Retinal pigment epithelial cell (primary cell): ENCODE measurements at regions not wholly inside any gene's neighbourhood (a gene's known extent, or its start where the extent isn't known, plus 50 kb on each side); places are given as distances from the start of the nearest gene placed in this dataset.
"Not testable (repeated sequence)": the region's sequence is repeated elsewhere in the genome, so short reads cannot be mapped to it uniquely, and the experiment has no call there.

Source experiments
- DNase-seq: peaks from one replicate; pipeline ENCODE4 v3.0.0-alpha.2; 2010; ENCODE audit warnings: low read depth
- H3K4me3 ChIP-seq: 2 replicates; pipeline ENCODE4 v1.5.1; 2011; ENCODE audit warnings: mild to moderate bottlenecking, low read length, control low read depth, moderate library complexity
- CTCF ChIP-seq: conservative IDR thresholded peaks from 2 replicates; pipeline ENCODE4 v1.5.1; 2011; ENCODE audit warnings: low read depth, low read length, control low read depth, inconsistent platforms

GRCh38 chr14:55914771-55915170 is 203.4 kb upstream of the PELI2 start:
- DNase-seq: no peak
- TF ChIP-seq CTCF: no peak
- no peak overlapping the region for H3K4me3 ChIP-seq

GRCh38 chr14:55915456-55915855 is 202.8 kb upstream of the PELI2 start:
- TF ChIP-seq CTCF: no peak
- DNase-seq: no peak
- no peak overlapping the region for H3K4me3 ChIP-seq

GRCh38 chr14:55919800-55920199 is 198.4 kb upstream of the PELI2 start:
- not testable (repeated sequence) for H3K4me3 ChIP-seq, DNase-seq

- DNase-seq: no peak
- TF ChIP-seq CTCF: no peak
Observed at GRCh38 chr14:55921511-55921910, 196.7 kb upstream of the PELI2 start.

GRCh38 chr14:55926007-55926406 is 192.2 kb upstream of the PELI2 start:
- no peak for DNase-seq
- TF ChIP-seq CTCF: no peak
- no peak overlapping the region for H3K4me3 ChIP-seq

More at GRCh38 chr14:55921511-55921910, 196.7 kb upstream of the PELI2 start:
- H3K4me3 ChIP-seq: no peak overlapping the region

- H3K4me3 ChIP-seq: no peak overlapping the region
- no peak for TF ChIP-seq CTCF
- no peak for DNase-seq
Observed at GRCh38 chr14:55927028-55927427, 191.2 kb upstream of the PELI2 start.

GRCh38 chr14:55928276-55928675 is 189.9 kb upstream of the PELI2 start:
- no peak for DNase-seq
- no peak overlapping the region for H3K4me3 ChIP-seq
- TF ChIP-seq CTCF: no peak

- TF ChIP-seq CTCF: no peak
Observed at GRCh38 chr14:55929136-55929535, 189.1 kb upstream of the PELI2 start.

More at GRCh38 chr14:55929136-55929535, 189.1 kb upstream of the PELI2 start:
- DNase-seq: no peak
- no peak overlapping the region for H3K4me3 ChIP-seq
